22Rv1 (cell line): ENCODE measurements at regions not wholly inside any gene's neighbourhood (a gene's known extent, or its start where the extent isn't known, plus 50 kb on each side); places are given as distances from the start of the nearest gene placed in this dataset.

ENCODE experiments used
- H3K27ac ChIP-seq: fragments of 450-650 bp; 2 replicates; pipeline ENCODE4 v1.5.1; 2017
- ZFX ChIP-seq: fragments of 450-650 bp; IDR thresholded peaks from 2 replicates; pipeline ENCODE4 v1.6.1; 2017; ENCODE audit warnings: antibody characterized with exemption, borderline replicate concordance
- TF ChIP-seq, protein P1 (sequence below): fragments of 450-650 bp; IDR thresholded peaks from 2 replicates; pipeline ENCODE4 v1.5.1; 2017; ENCODE audit warnings: mild to moderate bottlenecking

DNA sequence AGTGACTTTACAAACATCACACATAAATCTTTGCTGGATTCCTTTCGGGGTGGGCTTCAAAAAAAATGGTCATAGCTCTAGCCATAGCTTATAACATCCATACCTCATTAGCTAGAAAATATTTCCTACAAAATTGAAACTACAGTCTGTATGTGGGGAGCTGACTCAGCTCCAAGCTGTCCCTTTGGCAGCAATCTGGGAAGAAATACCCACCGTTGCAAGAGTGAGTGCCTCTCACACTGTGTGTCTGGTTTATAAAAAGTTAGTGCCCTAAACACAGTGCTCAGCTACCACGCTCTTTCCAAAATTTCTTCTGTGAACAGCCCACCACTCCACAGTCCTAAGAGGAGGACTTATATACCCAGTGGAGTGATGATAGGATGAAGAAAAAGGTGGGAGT lies 170.1 kb downstream of the RBM43 start:
- no peak for TF ChIP-seq ZFX
- TF ChIP-seq, protein P1, sequence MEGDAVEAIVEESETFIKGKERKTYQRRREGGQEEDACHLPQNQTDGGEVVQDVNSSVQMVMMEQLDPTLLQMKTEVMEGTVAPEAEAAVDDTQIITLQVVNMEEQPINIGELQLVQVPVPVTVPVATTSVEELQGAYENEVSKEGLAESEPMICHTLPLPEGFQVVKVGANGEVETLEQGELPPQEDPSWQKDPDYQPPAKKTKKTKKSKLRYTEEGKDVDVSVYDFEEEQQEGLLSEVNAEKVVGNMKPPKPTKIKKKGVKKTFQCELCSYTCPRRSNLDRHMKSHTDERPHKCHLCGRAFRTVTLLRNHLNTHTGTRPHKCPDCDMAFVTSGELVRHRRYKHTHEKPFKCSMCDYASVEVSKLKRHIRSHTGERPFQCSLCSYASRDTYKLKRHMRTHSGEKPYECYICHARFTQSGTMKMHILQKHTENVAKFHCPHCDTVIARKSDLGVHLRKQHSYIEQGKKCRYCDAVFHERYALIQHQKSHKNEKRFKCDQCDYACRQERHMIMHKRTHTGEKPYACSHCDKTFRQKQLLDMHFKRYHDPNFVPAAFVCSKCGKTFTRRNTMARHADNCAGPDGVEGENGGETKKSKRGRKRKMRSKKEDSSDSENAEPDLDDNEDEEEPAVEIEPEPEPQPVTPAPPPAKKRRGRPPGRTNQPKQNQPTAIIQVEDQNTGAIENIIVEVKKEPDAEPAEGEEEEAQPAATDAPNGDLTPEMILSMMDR: no peak
- H3K27ac ChIP-seq: no peak overlapping the region

DNA sequence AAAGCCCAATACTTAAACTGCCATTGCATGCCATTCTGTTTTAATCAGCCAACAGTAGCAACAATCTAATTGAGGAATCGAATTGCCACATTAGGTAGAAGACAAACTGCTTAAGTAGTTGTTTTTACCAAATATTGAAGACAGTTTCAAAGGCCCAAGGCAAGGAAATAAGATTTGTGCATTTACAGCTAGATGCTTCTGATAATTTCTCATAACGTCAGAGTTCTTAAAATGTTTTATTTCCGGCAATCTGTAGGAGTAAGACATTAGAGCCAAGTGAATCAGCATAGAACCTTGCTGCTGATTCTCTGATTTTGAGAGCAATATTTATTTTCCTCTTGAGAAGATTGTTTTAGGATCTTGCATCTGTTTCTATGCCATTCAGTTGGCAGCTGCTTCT lies 174.3 kb downstream of the RBM43 start:
- H3K27ac ChIP-seq: no peak overlapping the region
- TF ChIP-seq, protein P1: no peak
- no peak for TF ChIP-seq ZFX

GRCh38 chr2:151085181-151085611 lies 176.5 kb downstream of the RBM43 start:
- TF ChIP-seq, protein P1: no peak
- no peak for TF ChIP-seq ZFX
- no peak overlapping the region for H3K27ac ChIP-seq

GRCh38 chr2:151083856-151084795 lies 177.5 kb downstream of the RBM43 start:
- TF ChIP-seq ZFX: no peak
- TF ChIP-seq, protein P1: no peak
- no peak overlapping the region for H3K27ac ChIP-seq

DNA sequence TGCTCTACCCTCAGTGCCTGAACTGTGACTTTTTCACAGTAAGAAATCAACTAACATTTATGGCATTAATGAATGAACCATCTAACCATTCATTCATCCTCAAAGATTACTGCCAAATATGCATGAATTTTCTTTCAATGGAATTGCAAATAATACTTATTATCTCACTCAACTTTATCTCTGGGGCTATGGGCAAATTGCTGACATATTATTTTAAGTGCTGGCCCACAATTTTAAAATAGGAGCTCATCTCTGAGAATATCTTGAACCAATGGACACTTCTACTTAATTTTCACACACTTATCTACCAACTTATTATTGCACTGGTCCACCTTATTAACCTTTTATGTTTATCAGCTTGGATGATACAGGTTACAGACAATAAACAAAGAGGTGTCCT lies 182.8 kb downstream of the RBM43 start:
- TF ChIP-seq ZFX: no peak
- TF ChIP-seq, protein P1: no peak
- H3K27ac ChIP-seq: no peak overlapping the region

- no peak overlapping the region for H3K27ac ChIP-seq
- no peak for TF ChIP-seq ZFX
- TF ChIP-seq, protein P1: no peak
Measured at GRCh38 chr2:151071906-151072305, 189.8 kb downstream of the RBM43 start.

DNA sequence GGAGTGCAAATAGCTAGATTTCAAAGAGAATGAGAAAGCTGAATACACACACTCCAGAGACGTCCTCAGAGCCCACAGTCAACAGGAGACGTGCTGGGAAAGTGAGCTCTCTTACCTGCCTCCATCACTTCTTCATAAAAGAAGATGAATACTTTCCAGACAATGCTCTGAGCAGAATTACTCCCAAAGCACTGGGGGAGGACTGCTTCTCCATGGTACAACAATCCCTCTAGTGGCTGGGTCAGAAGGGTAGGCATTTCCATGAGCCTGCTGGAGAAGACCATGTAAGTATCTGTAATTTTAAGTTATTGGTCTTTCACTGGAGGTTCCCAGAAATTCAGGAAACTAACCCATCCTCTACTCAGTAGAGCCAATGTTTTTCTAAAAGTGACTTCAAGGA lies 190.3 kb downstream of the RBM43 start:
- no peak overlapping the region for H3K27ac ChIP-seq
- TF ChIP-seq, protein P1: 0 out of 2 replicates have a peak, but pooled peaks have one; percentile 10
- no peak for TF ChIP-seq ZFX
